Tongue (tissue), 1 donor: ENCODE measurements at regions not wholly inside any gene's neighbourhood (a gene's known extent, or its start where the extent isn't known, plus 50 kb on each side); places are given as distances from the start of the nearest gene placed in this dataset.

Experiments used
- DNase-seq: peaks from one replicate; pipeline ENCODE4 v3.0.0-alpha.2; 2015

DNA sequence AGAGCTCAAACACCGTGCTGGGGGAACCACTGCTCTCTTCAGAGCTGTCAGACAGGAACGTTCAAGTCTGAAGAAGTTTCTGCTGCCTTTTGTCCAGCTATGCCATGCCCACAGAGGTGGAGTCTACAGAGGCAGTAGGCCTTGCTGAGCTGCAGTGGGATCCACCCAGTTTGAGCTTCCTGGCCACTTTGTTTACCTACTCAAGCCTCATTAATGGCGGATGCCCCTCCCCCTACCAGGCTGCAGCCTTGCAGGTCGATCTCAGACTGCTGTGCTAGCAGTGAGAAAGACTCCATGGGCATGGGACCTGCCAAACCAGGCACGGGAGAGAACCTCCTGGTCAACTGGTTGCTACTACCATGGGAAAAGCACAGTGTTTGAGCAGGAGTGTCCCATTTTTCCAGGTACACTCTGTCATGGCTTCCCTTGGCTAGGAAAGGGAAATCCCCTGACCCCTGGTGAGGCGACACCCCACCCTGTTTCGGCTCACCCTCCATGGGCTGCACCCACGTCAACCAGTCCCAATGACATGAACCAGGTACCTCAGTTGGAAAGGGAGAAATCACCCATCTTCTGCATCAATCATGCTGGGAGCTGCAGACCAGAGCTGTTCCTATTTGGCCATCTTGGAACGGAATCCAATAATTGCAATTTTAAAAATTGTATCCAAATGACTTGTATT lies 246.9 kb upstream of the ADAMTS16 start:
- no peak for DNase-seq

GRCh38 chr5:4896328-4896727 lies 243.8 kb upstream of the ADAMTS16 start:
- no peak for DNase-seq

DNA sequence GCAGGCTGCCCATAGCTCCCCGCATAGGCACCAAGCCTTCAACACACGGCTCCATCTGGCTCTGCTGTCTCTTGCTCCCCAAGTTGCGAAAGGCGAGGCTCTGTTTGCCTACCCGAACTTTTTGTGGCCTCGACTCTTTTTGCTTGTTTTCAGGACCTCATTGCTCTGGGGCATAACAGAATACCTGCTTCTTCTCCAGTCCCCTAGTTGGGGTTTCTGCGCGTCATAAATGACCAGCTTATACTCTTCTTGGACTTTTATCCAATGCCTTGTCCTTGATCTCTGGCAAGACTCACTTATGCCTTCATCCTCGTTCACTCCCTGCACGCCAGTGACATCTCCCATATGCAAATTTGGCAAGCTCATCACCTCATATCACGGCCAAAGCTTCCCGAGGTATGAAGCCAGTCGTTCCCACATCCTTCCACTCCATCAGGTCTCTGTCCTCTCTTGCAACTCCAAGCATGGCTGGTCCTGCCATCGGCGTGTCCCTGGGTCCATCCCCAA lies 238.8 kb upstream of the ADAMTS16 start:
- DNase-seq, result no peak

DNA sequence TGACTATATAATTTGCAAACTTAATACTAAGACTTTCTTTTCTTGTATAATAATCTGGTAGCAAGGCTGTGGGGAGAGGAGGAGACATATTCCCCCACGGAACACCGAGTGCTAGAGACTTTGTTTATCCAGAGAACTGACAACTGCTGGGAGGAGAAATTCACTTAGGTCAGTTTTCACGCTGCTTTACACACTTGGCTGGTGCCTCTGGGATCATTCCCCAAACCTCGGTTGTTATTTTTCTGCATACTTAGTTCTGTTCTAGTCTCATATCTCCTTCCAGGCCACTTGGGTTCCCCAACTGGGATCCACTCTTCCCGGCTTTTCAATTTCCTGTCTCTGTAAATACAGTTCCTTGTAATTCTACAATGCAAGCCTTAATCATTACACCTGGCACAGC lies 238.2 kb upstream of the ADAMTS16 start:
- DNase-seq, result no peak

DNA sequence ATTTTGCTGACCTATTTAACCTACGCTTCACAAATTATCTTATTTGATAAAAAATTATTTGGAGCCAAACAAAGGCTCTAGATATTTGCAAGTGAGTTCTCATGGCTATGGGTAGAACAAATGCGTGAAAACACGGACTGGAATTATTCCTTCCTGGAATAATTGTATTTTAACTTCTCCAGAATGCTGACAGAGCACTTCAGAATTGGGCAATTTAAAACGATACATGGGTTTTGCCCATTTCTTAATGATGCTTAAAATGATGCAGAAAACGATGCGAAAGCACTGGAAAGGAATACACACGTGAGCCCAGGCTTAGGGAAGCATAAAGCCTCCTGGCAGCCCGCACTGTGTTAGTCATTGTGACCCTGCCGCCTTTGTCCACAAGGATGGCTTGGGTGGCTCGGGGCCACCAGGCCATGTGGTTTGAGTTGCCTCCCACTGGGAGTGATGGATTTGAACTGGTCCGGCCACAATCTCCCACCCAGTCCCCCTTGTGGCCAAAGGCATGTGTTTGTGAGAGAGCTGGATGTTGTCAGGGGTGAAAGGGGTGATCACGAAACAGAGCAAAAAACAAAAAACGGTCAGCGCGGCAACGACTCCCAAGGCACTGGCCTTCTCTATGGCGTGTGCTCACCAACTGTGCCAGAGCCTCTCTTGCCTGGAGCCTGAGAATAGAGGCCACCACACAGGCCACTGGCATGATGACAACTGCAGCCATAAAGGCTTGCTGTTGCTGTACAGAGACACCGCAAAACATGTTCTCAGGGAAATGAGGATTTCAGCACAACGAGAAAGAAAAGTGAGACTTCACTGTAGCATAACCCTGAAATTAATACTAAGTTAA lies 234.2 kb upstream of the ADAMTS16 start:
- peak; percentile 16 for DNase-seq

- DNase-seq, result peak; percentile 62
Measured at GRCh38 chr5:4906786-4907185, 233.3 kb upstream of the ADAMTS16 start.

DNA sequence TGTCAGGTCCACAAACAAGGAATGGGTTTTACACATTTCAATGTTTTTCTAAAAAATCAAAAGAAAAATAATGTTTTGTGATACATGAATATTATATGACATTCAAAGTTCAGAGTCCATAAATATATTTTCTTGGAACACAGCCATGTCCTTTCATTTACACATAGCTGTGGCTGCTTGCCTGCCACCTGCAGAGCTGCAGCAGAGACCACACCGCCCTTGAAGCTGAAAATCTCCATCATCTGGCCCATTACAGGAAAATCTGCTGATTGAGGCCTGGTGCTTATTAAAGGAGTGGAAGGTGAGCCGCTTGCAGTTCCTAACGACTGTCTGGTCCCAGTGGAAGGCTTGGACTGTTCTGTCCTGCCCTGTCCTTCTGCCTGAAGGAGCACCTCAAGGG lies 232.6 kb upstream of the ADAMTS16 start:
- DNase-seq, result peak; percentile 25

DNA sequence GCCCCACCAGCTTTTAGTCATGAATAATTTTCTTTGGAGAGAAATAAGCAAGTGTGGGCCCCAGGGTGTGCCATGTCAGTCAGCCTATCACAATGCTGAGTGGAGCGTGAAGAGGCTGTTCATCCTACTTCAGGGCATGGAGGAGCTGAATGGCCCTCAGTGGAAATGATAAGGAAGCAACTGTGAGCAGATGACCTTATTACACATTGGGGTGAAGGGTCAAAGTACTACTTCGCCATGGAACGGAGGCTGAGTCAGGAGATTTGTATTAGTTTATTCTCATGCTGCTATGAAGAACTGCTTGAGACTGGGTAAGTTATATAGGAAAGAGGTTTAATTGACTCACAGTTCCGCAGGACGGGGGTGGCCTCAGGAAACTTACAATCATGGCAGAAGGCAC lies 231.0 kb upstream of the ADAMTS16 start:
- DNase-seq, result no peak

DNA sequence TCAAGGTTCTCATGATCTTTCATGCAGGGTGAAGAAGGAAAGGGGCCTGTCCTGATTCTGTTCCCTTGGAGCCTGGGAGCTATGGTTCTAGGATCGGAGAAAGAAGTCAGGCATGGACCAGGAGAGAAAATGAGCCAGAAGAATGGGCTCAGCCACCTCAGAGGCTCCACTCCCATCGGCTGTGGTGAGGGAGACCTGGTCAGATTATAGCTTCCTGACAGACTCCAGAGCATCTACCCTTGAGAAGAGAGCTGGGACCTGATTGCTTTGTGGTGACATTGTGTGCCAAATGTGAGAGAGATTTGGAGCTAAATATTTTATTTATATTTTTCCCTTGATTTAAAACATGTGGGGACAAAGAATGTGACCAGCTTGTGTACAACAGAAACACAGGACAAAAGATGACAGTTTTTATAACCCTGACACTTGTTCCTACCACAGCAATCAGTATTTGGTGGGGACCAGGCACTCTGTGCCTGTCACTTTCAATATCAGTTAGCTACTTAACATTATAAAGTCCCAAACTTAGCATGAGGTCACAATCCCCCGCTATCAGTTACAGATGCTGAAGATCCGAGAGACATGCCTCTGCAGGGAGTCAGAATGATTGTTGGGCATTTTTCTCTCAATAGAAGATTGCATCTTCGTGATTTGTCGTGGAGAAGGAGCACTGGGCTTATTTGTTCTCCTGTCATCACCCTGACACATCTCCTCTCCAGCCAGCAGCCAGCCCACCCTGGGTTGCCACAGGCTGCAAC lies 228.3 kb upstream of the ADAMTS16 start:
- no peak for DNase-seq

DNA sequence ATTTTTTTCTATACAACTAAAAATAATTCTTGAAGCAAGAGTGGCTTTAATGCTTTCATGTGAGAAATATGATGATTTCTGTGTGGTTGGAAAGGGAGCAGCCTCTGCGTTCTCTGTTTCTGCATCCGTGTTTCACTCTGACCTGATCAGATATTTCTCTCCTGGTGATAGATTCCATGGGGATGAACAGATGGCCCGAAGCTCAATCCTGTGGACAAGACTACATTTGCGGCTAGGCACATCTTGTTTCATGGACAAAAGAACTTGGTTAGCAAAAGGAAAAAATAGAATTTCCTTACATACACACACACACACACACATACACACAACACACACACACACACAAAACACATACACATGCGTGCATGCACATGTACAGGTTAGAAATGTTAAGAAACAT lies 218.2 kb upstream of the ADAMTS16 start:
- no peak for DNase-seq

GRCh38 chr5:4924577-4924976 lies 215.6 kb upstream of the ADAMTS16 start:
- no peak for DNase-seq

GRCh38 chr5:4927097-4927496 lies 213.0 kb upstream of the ADAMTS16 start:
- no peak for DNase-seq

DNA sequence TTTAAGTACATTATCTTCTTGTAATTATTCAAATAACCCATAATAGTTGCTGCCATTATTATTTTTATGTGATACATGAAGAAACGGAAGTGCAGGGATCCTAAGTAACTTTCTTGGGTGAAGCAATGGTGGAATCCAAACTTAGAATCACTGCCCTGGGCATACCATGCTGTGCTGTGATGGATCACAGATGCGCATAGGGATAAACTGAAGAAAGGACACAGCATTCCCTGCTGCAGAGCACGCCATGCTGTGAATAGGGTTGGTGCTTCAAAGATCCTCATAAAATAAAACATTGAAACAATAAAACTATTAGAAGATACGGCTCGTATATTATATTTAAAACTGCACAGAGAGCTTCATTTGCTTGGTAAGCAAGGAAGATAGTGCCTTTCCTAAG lies 211.7 kb upstream of the ADAMTS16 start:
- no peak for DNase-seq

DNA sequence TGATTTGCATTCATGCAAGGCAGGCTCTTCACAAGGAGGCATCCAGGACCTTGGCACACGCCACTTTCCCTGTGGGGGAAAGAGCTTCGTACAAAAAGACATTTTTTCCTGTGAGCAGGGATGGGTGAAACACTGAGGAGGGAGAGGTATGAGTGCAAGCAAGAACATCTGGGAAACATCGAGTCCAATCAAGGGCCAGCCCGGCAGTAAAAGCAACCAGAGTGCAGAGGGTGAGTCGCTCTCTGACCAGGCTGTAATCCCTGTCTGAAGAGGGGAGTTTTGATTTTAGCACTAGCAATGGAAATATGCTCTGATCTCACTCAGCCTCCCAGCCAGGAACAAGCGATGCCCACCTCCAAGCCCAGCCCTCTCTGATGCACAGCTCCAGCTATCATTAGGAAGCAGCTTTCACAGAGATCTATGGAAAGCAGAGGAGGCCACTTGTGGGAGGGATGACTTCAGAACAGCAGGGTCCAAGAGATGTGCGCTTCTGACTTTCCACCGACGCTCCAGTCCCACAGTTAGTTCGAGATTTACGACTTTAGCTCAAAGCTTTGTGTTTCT lies 211.0 kb upstream of the ADAMTS16 start:
- DNase-seq, result no peak

GRCh38 chr5:4939042-4939781 lies 200.9 kb upstream of the ADAMTS16 start:
- peak; percentile 81 for DNase-seq

- DNase-seq, result peak; percentile 56
Measured at GRCh38 chr5:4941161-4941560, 199.0 kb upstream of the ADAMTS16 start.

- no peak for DNase-seq
Measured at GRCh38 chr5:4941957-4942830, 197.9 kb upstream of the ADAMTS16 start.

DNA sequence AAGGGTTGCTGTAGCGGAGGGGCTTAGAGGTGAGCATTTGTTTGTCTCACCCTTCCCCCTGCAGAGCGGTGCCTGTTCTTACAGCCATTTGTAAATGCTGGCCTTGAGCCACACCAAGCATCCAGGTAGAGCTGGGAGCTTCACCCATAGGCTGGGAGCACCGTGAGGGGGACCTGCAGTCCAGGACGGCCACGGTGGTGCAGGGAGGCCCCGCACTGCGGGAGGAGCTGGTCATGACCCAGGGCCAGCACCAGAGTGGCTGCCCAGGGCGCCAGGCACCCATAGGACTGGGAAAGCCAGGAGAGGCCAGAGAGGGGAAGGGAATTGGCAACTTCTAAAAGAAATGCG lies 197.3 kb upstream of the ADAMTS16 start:
- no peak for DNase-seq

DNA sequence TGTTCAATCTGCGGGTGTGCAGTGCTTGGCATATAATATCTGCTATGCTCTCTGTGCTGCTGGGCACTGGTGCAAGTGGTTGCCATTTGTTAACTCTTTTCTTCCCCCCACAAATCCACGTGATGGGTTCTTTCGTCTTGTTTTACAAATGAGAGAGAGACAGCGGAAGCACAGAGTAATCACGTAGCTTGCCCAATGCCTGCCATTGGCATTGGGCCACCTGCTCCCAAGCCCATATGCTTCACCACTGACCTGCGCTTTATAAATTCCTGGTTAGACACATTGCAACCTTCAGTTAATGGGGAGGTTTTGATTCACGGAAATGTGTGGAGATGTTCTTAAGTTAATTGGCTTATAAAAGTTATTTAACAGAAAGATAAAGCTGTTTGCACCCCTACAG lies 194.8 kb upstream of the ADAMTS16 start:
- no peak for DNase-seq

GRCh38 chr5:4947106-4947505 lies 193.0 kb upstream of the ADAMTS16 start:
- no peak for DNase-seq
